ENCODE measurements at regions not wholly inside any gene's neighbourhood (a gene's known extent, or its start where the extent isn't known, plus 50 kb on each side); places are given as distances from the start of the nearest gene placed in this dataset.
A peak's percentile ranks its signal among the peaks of the same experiment; 100 is the strongest.

GRCh38 chr5:125530833-125531615 lies 784.6 kb upstream of the ZNF608 start:
- DNase-seq (ENCODE audit: missing footprints) (no peak), ATAC-seq (no peak)
- intact Hi-C loops (cut with DNase I), result no loop called here

- DNase-seq (ENCODE audit: missing footprints) (no peak), ATAC-seq (no peak)
- intact Hi-C loops (cut with DNase I), result no loop called here
These were observed 789.7 kb upstream of the ZNF608 start for GRCh38 chr5:125536095-125536494.

- intact Hi-C loops (cut with DNase I), result no loop called here
- ATAC-seq, result no peak
- DNase-seq (ENCODE audit: missing footprints), result no peak
These were observed 790.1 kb upstream of the ZNF608 start for GRCh38 chr5:125536582-125536981.

GRCh38 chr5:125537661-125538060 lies 791.2 kb upstream of the ZNF608 start:
- ATAC-seq (no peak), DNase-seq (ENCODE audit: missing footprints) (no peak)
- intact Hi-C loops (cut with DNase I), result no loop called here

GRCh38 chr5:125538469-125538868 lies 792.0 kb upstream of the ZNF608 start:
- DNase-seq (ENCODE audit: missing footprints) (no peak), ATAC-seq (no peak)
- intact Hi-C loops (cut with DNase I), result no loop called here

- ATAC-seq, result no peak
- no peak for DNase-seq (ENCODE audit: missing footprints)
- intact Hi-C loops (cut with DNase I), result no loop called here
These were observed 794.6 kb upstream of the ZNF608 start for GRCh38 chr5:125541085-125541484.

GRCh38 chr5:125549322-125549911 lies 803.0 kb upstream of the ZNF608 start:
- DNase-seq (ENCODE audit: missing footprints), result no peak

GRCh38 chr5:125550274-125550673 lies 803.8 kb upstream of the ZNF608 start:
- no peak for DNase-seq (ENCODE audit: missing footprints)
- peak; percentile 80 for ATAC-seq
- intact Hi-C loops (cut with DNase I), result no loop called here

More at GRCh38 chr5:125549322-125549911, 803.0 kb upstream of the ZNF608 start:
- intact Hi-C loops (cut with DNase I), result no loop called here
- ATAC-seq, result peak; percentile 39

- no peak for DNase-seq (ENCODE audit: missing footprints)
- intact Hi-C loops (cut with DNase I), result no loop called here
- ATAC-seq, result no peak
These were observed 804.8 kb upstream of the ZNF608 start for GRCh38 chr5:125551246-125551645.

GRCh38 chr5:125551797-125552196 lies 805.4 kb upstream of the ZNF608 start:
- no peak for DNase-seq (ENCODE audit: missing footprints)
- intact Hi-C loops (cut with DNase I), result no loop called here
- no peak for ATAC-seq

- ATAC-seq, result no peak
- no peak for DNase-seq (ENCODE audit: missing footprints)
- intact Hi-C loops (cut with DNase I), result no loop called here
These were observed 806.0 kb upstream of the ZNF608 start for GRCh38 chr5:125552486-125552885.

GRCh38 chr5:125554355-125554754 lies 807.9 kb upstream of the ZNF608 start:
- ATAC-seq, result no peak
- DNase-seq (ENCODE audit: missing footprints), result no peak
- intact Hi-C loops (cut with DNase I), result no loop called here

GRCh38 chr5:125555591-125555990 lies 809.2 kb upstream of the ZNF608 start:
- ATAC-seq (no peak), DNase-seq (ENCODE audit: missing footprints) (no peak)
- intact Hi-C loops (cut with DNase I), result no loop called here

GRCh38 chr5:125558016-125558415 lies 811.6 kb upstream of the ZNF608 start:
- DNase-seq (ENCODE audit: missing footprints), result no peak
- intact Hi-C loops (cut with DNase I), result no loop called here

GRCh38 chr5:125558466-125558865 lies 812.0 kb upstream of the ZNF608 start:
- DNase-seq (ENCODE audit: missing footprints), result no peak
- intact Hi-C loops (cut with DNase I), result no loop called here
- ATAC-seq, result no peak

More at GRCh38 chr5:125558016-125558415, 811.6 kb upstream of the ZNF608 start:
- ATAC-seq, result no peak

GRCh38 chr5:125559296-125559695 lies 812.9 kb upstream of the ZNF608 start:
- ATAC-seq (peak; percentile 74), DNase-seq (ENCODE audit: missing footprints) (no peak)
- intact Hi-C loops (cut with DNase I), result no loop called here

- no peak for DNase-seq (ENCODE audit: missing footprints)
- ATAC-seq, result no peak
- intact Hi-C loops (cut with DNase I), result no loop called here
These were observed 814.2 kb upstream of the ZNF608 start for GRCh38 chr5:125560476-125561225.

GRCh38 chr5:125564317-125564975 lies 818.0 kb upstream of the ZNF608 start:
- no peak for ATAC-seq
- DNase-seq (ENCODE audit: missing footprints), result no peak
- intact Hi-C loops (cut with DNase I), result no loop called here

- intact Hi-C loops (cut with DNase I), result no loop called here
- DNase-seq (ENCODE audit: missing footprints) (no peak), ATAC-seq (no peak)
These were observed 828.1 kb upstream of the ZNF608 start for GRCh38 chr5:125574491-125575044.
